GM19438 (cell line): ENCODE measurements at regions not wholly inside any gene's neighbourhood (a gene's known extent, or its start where the extent isn't known, plus 50 kb on each side); places are given as distances from the start of the nearest gene placed in this dataset.

Experiments
- ATAC-seq: cut with Tn5 transposase; IDR thresholded peaks from one replicate; pipeline ENCODE4 v1.9.1; 2021; ENCODE audit warnings: low read depth; ENCODE audit not compliant: unreplicated experiment

- ATAC-seq = no peak
Measured at GRCh38 chr10:125462845-125463244, 220.1 kb downstream of the TEX36 start.

- ATAC-seq = no peak
Measured at GRCh38 chr10:125460326-125460725, 222.6 kb downstream of the TEX36 start.

- ATAC-seq = no peak
Measured at GRCh38 chr10:125457406-125457805, 225.6 kb downstream of the TEX36 start.

GRCh38 chr10:125455855-125456254 lies 227.1 kb downstream of the TEX36 start:
- no peak for ATAC-seq

GRCh38 chr10:125455431-125455830 lies 227.5 kb downstream of the TEX36 start:
- ATAC-seq = no peak

GRCh38 chr10:125451319-125451718 lies 231.6 kb downstream of the TEX36 start:
- no peak for ATAC-seq

GRCh38 chr10:125450218-125450617 lies 232.7 kb downstream of the TEX36 start:
- ATAC-seq = no peak

- ATAC-seq = no peak
Measured at GRCh38 chr10:125449571-125449970, 233.4 kb downstream of the TEX36 start.

- no peak for ATAC-seq
Measured at GRCh38 chr10:125448596-125448995, 234.4 kb downstream of the TEX36 start.

- ATAC-seq = no peak
Measured at GRCh38 chr10:125444790-125445189, 238.2 kb downstream of the TEX36 start.

GRCh38 chr10:125442856-125443540 lies 240.0 kb downstream of the TEX36 start:
- no peak for ATAC-seq

- no peak for ATAC-seq
Measured at GRCh38 chr10:125441151-125441550, 241.8 kb downstream of the TEX36 start.

- ATAC-seq = no peak
Measured at GRCh38 chr10:125431149-125431548, 251.8 kb downstream of the TEX36 start.

- no peak for ATAC-seq
Measured at GRCh38 chr10:125428054-125428453, 254.9 kb downstream of the TEX36 start.

- ATAC-seq = no peak
Measured at GRCh38 chr10:125424191-125424847, 258.6 kb downstream of the TEX36 start.

- no peak for ATAC-seq
Measured at GRCh38 chr10:125423569-125423968, 259.4 kb downstream of the TEX36 start.

GRCh38 chr10:125419831-125420230 lies 259.5 kb upstream of the CTBP2 start:
- ATAC-seq = no peak

- no peak for ATAC-seq
Measured at GRCh38 chr10:125419146-125419545, 258.8 kb upstream of the CTBP2 start.

GRCh38 chr10:125417605-125418004 lies 257.2 kb upstream of the CTBP2 start:
- ATAC-seq = no peak

- ATAC-seq = no peak
Measured at GRCh38 chr10:125415964-125416363, 255.6 kb upstream of the CTBP2 start.

GRCh38 chr10:125415006-125415633 lies 254.8 kb upstream of the CTBP2 start:
- ATAC-seq = no peak

GRCh38 chr10:125411724-125412123 lies 251.4 kb upstream of the CTBP2 start:
- ATAC-seq = no peak
